Stimulated activated CD4-positive, alpha-beta T cell treated with anti-CD3 and anti-CD28 coated beads, TNF-alpha, amount 100 ng/mL, for 24 hours (primary cell): ENCODE measurements at regions not wholly inside any gene's neighbourhood (a gene's known extent, or its start where the extent isn't known, plus 50 kb on each side); places are given as distances from the start of the nearest gene placed in this dataset.

ENCODE experiments used
- DNase-seq, 3 experiments: peaks; one replicate each; pipeline ENCODE4 v3.0.0-alpha.2; 2020; ENCODE audit warnings: low read depth in 3 of 3

- DNase-seq: no peak
Observed at GRCh38 chr20:24261351-24261750, 208.1 kb upstream of the SYNDIG1 start.

- no peak for DNase-seq
Observed at GRCh38 chr20:24257171-24257570, 212.3 kb upstream of the SYNDIG1 start.

DNA sequence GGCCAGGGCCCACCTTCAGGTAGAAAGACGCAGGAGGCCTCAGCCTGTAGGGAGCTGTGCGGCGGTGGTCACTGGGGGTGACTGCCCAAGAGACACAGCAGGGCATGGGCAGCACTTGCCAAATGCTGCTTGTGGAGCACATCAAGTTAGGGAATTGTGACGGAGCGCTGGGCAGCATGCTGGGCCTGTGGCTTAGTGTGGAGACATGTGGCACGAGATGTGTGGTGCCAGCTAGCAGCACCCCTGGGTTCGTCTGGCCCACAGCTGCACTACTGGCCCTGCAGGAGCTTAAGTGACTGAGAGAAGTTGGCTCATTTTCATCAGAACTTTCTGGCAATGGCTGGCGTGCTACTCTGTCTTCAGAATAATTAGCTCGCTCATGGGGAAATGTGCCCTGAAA is 213.1 kb upstream of the SYNDIG1 start:
- no peak for DNase-seq

- DNase-seq: no peak
Observed at GRCh38 chr20:24254480-24254879, 214.9 kb upstream of the SYNDIG1 start.

- no peak for DNase-seq
Observed at GRCh38 chr20:24253321-24253720, 216.1 kb upstream of the SYNDIG1 start.

- no peak for DNase-seq
Observed at GRCh38 chr20:24245094-24245493, 224.3 kb upstream of the SYNDIG1 start.

- DNase-seq: no peak
Observed at GRCh38 chr20:24242763-24243162, 226.7 kb upstream of the SYNDIG1 start.

DNA sequence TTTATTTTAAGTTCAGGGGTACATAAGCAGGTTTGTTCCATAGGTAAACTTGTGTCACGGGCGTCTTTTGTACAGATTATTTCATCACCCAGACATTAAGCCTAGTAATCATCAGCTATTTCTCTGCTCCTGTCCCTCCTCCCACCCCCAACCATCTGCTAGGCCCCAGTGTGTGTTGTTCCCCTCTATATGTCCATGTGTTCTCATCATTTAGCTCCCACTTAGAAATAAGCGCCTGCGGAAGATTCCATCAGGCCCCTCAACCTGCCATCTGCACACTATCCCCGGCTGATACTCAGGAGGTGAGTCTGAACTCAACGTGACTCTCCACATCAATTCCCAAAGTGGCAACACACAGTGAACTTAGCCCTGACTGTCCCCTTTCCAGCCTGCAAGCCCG is 228.0 kb upstream of the SYNDIG1 start:
- no peak for DNase-seq

DNA sequence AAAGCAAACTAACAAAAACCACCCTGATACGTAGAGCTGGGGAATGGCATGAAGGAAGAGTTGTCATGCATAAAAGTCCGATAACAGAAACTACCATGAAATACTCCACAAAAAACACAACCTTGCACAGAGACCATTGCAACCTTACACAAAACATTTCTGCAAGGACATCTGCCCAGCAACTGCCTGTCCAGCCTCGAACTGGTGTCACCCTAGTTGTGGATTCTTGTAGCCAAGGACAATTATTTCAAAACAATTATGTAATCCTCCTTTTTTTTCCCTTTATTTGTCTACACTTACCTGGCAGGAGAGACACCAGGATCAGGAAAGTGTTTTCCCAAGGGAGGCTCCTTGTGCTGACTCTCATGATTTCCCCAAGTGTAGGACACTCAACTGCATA is 232.5 kb upstream of the SYNDIG1 start:
- DNase-seq: no peak

DNA sequence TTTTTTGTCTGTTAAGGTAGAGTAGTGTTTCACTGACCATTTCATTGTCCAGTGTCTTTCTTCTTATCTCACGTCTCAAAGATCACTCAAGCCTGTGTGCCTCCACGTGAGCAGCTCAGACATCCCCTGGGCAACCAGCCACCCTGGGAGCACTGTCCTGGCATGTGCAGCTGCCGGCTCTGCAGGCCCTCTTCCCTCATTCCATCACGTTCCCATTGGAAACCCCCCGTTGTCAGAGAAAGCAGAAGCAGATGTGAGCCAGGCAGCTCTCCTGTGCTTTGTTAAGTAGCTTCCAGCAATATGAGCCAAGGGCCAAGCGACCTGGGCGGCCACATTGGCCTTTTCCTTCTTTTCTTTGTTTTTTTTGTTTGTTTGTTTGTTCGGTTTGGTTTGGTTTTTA is 233.2 kb upstream of the SYNDIG1 start:
- DNase-seq: no peak

DNA sequence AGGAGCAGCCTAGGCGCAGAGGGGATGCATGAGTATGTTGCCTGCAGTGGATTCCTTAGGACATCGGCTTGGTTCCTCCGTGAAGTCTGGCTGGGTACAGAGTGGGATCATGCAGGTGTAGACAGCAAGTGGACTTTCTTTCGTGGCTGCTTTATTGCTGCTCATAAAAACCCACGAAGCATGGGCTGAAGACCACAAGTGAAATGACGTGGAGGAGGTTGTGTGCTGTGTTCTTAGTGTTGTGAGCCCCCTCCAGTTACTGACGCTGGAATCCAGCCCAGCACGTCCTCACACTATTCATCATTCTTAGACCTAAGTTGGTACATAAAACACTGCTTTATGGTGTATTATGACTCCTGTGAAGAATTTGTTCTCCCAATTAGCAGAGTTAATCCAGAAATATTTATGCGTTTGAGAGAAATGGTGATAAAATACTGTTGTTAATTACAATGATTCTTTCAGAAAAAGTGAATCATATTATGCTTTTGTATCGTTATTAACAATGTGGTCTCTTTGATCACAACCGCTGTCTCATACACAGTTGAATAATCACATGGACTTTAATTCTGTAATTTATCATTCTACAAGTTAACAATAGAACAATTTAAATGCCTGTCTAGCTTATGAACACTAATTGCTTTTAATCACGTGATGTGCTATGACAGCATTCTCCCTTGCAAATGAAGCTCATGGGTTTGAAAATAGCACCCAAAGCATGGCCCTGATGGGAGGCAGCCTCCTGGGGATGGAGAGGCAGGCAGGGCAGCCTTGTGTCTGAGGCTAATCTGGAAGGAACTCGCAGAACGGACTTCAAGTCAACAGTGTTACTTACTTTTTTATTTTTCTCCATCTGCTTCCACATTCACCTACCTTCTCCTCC is 233.9 kb upstream of the SYNDIG1 start:
- no peak for DNase-seq

DNA sequence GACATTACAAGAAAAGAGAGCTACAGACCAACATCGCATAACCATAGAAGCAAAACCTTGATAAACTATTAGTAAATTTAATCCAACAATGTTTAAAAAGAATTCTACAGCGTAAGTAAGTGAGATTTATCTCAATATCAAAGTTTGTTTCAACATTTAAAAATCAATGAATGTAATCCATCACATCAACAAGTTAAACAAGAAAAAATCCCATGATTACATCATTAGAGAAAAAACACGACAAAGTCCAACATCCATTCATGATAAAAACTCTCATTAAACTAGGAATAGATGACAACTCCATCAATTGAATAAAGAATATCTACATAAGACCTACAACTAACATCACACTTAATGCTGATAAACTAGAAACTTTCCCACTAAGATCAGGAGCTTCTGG is 239.0 kb upstream of the GGTLC1 start:
- no peak for DNase-seq

DNA sequence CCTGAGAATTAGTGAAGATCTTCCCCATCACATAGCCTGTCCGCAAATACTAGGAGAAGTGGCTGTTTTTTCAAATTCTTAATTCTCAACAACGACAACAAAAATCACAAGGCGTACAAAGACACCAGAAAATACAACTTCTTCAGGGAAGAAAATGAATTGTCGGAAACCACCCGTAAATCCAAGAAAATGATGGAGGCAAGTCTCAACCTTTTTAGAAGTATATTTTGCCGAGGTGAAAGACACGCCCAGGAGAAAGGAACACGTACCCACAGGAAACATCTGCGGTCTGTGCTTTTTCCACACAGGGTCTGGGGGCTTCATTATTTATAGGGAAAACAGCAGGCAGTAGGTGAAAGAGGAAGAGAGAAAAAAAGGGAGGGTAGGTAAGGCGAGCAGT is 223.9 kb upstream of the GGTLC1 start:
- no peak for DNase-seq

DNA sequence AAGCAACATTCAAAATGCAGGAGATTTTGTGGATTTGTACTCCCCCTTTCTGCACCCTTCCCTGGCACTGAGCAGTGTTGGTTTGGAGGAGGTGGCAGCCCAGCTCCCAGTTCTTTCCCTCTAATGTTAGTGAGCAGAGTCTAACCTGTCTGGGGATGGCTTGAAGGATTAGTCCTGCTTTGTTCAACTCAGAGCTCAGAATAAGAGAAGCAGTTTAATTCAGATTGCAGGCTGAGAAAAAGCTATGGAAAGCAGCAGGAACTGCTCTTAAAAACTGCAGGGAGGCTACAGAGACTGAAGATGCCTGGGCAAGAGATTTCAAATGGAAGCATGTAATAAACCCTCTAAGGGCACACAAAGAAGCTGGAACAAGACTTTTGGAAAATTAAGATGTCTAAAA is 223.4 kb upstream of the GGTLC1 start:
- DNase-seq: no peak

GRCh38 chr20:24210356-24210755 is 221.8 kb upstream of the GGTLC1 start:
- DNase-seq: no peak

GRCh38 chr20:24208652-24209051 is 220.1 kb upstream of the GGTLC1 start:
- DNase-seq: no peak

GRCh38 chr20:24207803-24208300 is 219.3 kb upstream of the GGTLC1 start:
- no peak for DNase-seq

DNA sequence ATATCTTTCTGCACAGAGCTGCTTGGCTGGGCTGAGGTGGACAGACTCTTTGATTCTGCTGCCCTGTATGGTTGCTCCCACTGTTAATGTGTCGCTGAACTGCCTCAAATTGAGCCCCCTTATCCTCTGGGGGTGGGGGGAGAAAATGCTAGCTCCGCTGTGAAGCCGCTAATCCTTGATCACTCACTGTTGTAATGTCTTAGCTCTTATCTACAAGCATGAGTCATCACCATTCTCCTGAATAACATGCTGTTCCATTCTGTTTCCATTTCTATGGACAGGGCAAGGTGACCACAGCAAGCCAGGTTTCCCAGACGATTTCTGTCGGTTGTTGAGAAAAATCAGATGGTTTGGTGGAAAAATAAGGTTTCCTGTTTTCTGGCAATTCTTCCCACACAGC is 218.4 kb upstream of the GGTLC1 start:
- DNase-seq: no peak

- DNase-seq: no peak
Observed at GRCh38 chr20:24203526-24204183, 215.1 kb upstream of the GGTLC1 start.

- no peak for DNase-seq
Observed at GRCh38 chr20:24199501-24199900, 210.9 kb upstream of the GGTLC1 start.

- no peak for DNase-seq
Observed at GRCh38 chr20:24194143-24194542, 205.6 kb upstream of the GGTLC1 start.

DNA sequence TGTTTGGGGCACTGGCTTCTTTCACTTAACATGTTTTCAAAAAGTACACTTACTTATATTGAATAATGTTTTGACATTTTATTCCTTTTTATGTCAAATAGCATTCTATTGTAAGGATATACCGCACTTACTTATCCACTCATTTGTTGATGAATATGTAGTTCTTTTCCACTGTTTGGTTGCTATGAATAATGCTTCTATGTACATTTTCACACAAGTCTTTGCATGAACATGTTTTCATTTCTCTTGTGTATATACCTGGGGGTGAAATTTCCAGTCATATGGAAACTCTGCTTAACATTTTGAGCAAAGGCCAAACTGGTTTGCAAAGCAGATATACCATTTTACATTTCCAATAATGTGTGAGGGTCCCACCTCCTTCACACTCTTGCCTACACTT is 202.3 kb upstream of the GGTLC1 start:
- DNase-seq: no peak

- no peak for DNase-seq
Observed at GRCh38 chr20:24185791-24186190, 197.2 kb upstream of the GGTLC1 start.
